GM23248 (cell line): ENCODE measurements at regions not wholly inside any gene's neighbourhood (a gene's known extent, or its start where the extent isn't known, plus 50 kb on each side); places are given as distances from the start of the nearest gene placed in this dataset.

Experiments used
- DNase-seq: peaks from one replicate; pipeline ENCODE4 v3.0.0-alpha.2; 2015
- H2AFZ ChIP-seq: fragments of 200-600 bp; sonication (generic); 2 replicates; pipeline ENCODE4 v1.6.1; 2016; ENCODE audit warnings: antibody characterized with exemption
- H3F3A ChIP-seq: fragments of 200-600 bp; sonication (generic); 2 replicates; pipeline ENCODE4 v1.6.1; 2016; ENCODE audit warnings: mild to moderate bottlenecking, antibody characterized with exemption, mixed run types; ENCODE audit not compliant: insufficient read depth
- H3K27ac ChIP-seq: fragments of 200-600 bp; sonication (generic); 2 replicates; pipeline ENCODE4 v1.5.1; 2016; ENCODE audit warnings: mild to moderate bottlenecking
- H3K27me3 ChIP-seq: fragments of 200-600 bp; sonication (generic); replicated peaks from 2 replicates; pipeline ENCODE4 v1.6.1; 2016; ENCODE audit warnings: mild to moderate bottlenecking; ENCODE audit not compliant: insufficient read depth
- H3K36me3 ChIP-seq: fragments of 200-600 bp; sonication (generic); 2 replicates; pipeline ENCODE4 v1.6.1; 2016; ENCODE audit warnings: low read depth, mild to moderate bottlenecking
- H3K4me1 ChIP-seq: fragments of 200-600 bp; sonication (generic); 2 replicates; pipeline ENCODE4 v1.6.1; 2016; ENCODE audit warnings: mild to moderate bottlenecking; ENCODE audit not compliant: insufficient read depth
- H3K4me2 ChIP-seq: fragments of 200-600 bp; sonication (generic); one replicate; pipeline ENCODE4 v1.6.1; 2016; ENCODE audit warnings: mild to moderate bottlenecking; ENCODE audit not compliant: unreplicated experiment
- H3K4me3 ChIP-seq: fragments of 200-600 bp; sonication (generic); 2 replicates; pipeline ENCODE4 v1.5.1; 2016; ENCODE audit warnings: mild to moderate bottlenecking
- H3K79me2 ChIP-seq: fragments of 200-600 bp; sonication (generic); 2 replicates; pipeline ENCODE4 v1.6.1; 2016; ENCODE audit warnings: mild to moderate bottlenecking; ENCODE audit not compliant: insufficient read depth
- H3K9ac ChIP-seq: fragments of 200-600 bp; sonication (generic); 2 replicates; pipeline ENCODE4 v1.6.1; 2016; ENCODE audit warnings: mild to moderate bottlenecking
- H3K9me2 ChIP-seq: fragments of 200-600 bp; sonication (generic); 2 replicates; pipeline ENCODE4 v1.6.1; 2016; ENCODE audit warnings: mixed run types, mild to moderate bottlenecking, moderate library complexity; ENCODE audit not compliant: insufficient read depth
- H3K9me3 ChIP-seq: fragments of 200-600 bp; sonication (generic); one replicate; pipeline ENCODE4 v1.6.1; 2017; ENCODE audit warnings: low read depth
- H4K20me1 ChIP-seq: fragments of 200-600 bp; sonication (generic); 2 replicates; pipeline ENCODE4 v1.6.0; 2016; ENCODE audit not compliant: insufficient read depth
- EZH2 ChIP-seq: fragments of 200-600 bp; sonication (generic); IDR thresholded peaks from 2 replicates; pipeline ENCODE4 v1.6.1; 2018; ENCODE audit warnings: antibody characterized with exemption, mild to moderate bottlenecking; ENCODE audit not compliant: insufficient read depth, poor library complexity, severe bottlenecking
- EZH2phosphoT487 ChIP-seq: fragments of 200-600 bp; sonication (generic); IDR thresholded peaks from 2 replicates; pipeline ENCODE4 v1.6.1; 2018; ENCODE audit warnings: antibody characterized with exemption, moderate library complexity, mild to moderate bottlenecking, low read depth; ENCODE audit not compliant: insufficient read depth
- WGBS, 2 experiments: methylation state at CpG; one replicate each; pipeline ENCODE4 v1.1.6; 2015 to 2017; ENCODE audit warnings: low lambda C conversion rate in 2 of 2, low coverage in 1 of 2; ENCODE audit errors: missing lambda C conversion rate in 2 of 2; 5-methylcytosine and 5-hydroxymethylcytosine counted together
- in situ Hi-C: fragments of 300-500 bp; cut with MboI; formaldehyde crosslinking; loops from 2 replicates; pipeline ENCODE4 v1.15.0; 2020

DNA sequence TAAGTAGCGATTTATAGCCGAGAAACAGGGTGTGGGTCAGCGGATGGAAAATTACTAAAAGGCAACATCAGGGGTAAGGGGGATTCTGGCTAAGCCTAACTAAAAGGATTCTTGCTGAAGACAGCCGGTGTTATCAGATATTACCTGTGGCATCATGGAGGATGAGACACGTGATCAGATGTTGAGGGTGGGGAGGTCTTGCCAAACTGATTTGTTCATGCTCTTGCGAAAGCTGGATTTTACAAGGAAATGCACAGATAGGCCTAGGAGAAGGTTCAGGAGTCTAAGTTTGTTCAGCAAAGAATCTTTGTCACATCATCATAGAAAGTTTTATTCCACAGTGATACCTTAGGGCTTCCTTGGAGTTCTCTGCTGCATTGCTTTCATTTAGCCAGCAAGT lies 396.8 kb upstream of the TBL1XR1 start:
- H3K36me3 ChIP-seq: no peaks in the 10 kb centered on the region

DNA sequence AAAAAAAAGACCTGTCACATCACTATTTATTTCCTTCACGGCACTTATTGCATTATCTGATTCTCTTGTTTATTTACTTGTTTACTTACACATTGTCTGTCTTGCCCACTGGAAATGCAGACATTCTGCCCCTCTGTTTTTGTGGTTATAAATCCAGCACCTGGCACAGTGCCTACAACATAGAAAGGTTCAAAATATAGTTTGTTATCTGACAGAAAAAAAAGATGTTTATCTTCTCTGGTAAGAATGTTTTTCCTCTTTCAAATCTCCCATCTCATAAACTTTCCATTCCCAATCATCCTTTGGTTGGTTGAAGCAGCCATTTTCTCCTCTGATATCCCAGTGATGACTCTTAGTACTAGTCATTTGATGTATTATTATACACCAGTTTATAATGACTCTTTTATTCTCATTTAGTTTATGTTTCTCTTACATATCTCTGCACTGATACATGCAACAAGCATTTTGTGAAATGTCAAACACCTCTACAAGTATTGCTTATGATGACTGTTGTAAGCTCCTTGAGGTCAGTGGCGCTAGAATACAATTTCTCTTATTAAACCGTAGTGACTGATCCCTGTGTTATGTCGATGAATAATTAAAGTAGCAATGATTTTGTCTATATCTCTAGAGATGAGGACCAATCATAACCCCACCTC lies 398.4 kb upstream of the TBL1XR1 start:
- Histone ChIP-seq H3K9ac (no peak overlapping the region), H3K36me3 (no peaks in the 10 kb centered on the region), H4K20me1 (no peaks in the 10 kb centered on the region), H3K4me2 (no peak overlapping the region), H3F3A (peaks cover 50% of the 10 kb centered on the region), H3K9me2 (no peaks in the 10 kb centered on the region; the same call in 1 of the 2 replicates), H3K4me1 (peaks cover 65% of the 10 kb centered on the region), H3K9me3 (no peaks in the 10 kb centered on the region), H3K27ac (peak overlapping the region; percentile 67; the same call in 1 of the 2 replicates), H3K79me2 (no peaks in the 10 kb centered on the region), H3K27me3 (no peaks in the 10 kb centered on the region), H3K4me3 (no peak overlapping the region), H2AFZ (no peak overlapping the region)
- TF ChIP-seq EZH2 (no peak), EZH2phosphoT487 (0 out of 2 replicates have a peak, but pooled peaks have one; percentile 79)
- 52 to 60% methylated on average over 4 of the region's 4 CpGs for WGBS, 2 experiments
- peak; percentile 76 for DNase-seq
- in situ Hi-C loops: no loop called here

More for the DNA sequence above, 396.8 kb upstream of the TBL1XR1 start:
- H3K27me3 ChIP-seq: no peaks in the 10 kb centered on the region
- no peak overlapping the region for H2AFZ ChIP-seq
- H3K4me3 ChIP-seq: no peak overlapping the region
- no peak for DNase-seq
- no peaks in the 10 kb centered on the region; the same call in 1 of the 2 replicates for H3K9me2 ChIP-seq
- no peak overlapping the region for H3K27ac ChIP-seq
- no peaks in the 10 kb centered on the region for H3K9me3 ChIP-seq
- in situ Hi-C loops: no loop called here
- peaks cover 79% of the 10 kb centered on the region for H3K4me1 ChIP-seq
- no peaks in the 10 kb centered on the region for H3K79me2 ChIP-seq
- peaks cover 62% of the 10 kb centered on the region for H3F3A ChIP-seq
- TF ChIP-seq EZH2phosphoT487 (no peak), EZH2 (no peak)
- no peaks in the 10 kb centered on the region for H4K20me1 ChIP-seq
- WGBS, 2 experiments: 98% methylated on average over 6 of the region's 6 CpGs
- H3K4me2 ChIP-seq: no peak overlapping the region
- H3K9ac ChIP-seq: no peak overlapping the region

- no peak for TF ChIP-seq EZH2
- TF ChIP-seq EZH2phosphoT487: no peak
- peak overlapping the region; percentile 69 for H3K4me2 ChIP-seq
- DNase-seq: peak; percentile 45
- in situ Hi-C loops: no loop called here
- H2AFZ ChIP-seq: no peak overlapping the region
- WGBS, 2 experiments: 42 to 49% methylated on average over 3 of the region's 3 CpGs
- no peaks in the 10 kb centered on the region for H3K27me3 ChIP-seq
- H3K9ac ChIP-seq: no peak overlapping the region
- peaks cover 50% of the 10 kb centered on the region for H3F3A ChIP-seq
- H3K9me2 ChIP-seq: no peaks in the 10 kb centered on the region; the same call in 1 of the 2 replicates
- no peaks in the 10 kb centered on the region for H4K20me1 ChIP-seq
- H3K4me3 ChIP-seq: no peak overlapping the region; the same call in 1 of the 2 replicates
- peak overlapping the region; percentile 67 for H3K27ac ChIP-seq
- H3K4me1 ChIP-seq: peaks cover 58% of the 10 kb centered on the region
- no peaks in the 10 kb centered on the region for H3K9me3 ChIP-seq
- H3K36me3 ChIP-seq: no peaks in the 10 kb centered on the region
- no peaks in the 10 kb centered on the region for H3K79me2 ChIP-seq
Measured at GRCh38 chr3:177596248-177596815, 399.1 kb upstream of the TBL1XR1 start.

DNA sequence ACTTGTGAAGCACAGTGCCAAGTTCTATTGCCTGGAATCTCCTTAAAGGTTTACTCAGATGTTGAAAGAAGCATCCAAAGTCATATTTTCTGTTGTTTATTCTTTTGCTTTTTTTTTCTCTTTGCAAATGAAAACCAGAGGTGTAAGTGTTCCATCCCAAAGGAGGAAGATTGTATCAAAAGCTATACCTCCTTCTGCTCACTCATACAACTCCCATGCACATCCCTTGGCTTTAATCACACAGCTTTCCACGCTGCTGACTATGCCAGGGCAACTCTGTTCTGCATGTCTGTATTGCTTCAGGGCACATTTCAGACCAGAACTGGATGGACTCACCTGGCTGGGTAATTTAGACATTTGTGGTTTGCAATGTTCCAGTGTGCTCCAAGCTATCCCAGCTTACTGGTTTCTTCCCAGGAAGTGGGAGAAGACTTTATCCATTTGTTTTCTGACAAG lies 399.6 kb upstream of the TBL1XR1 start:
- 0 to 3% methylated on average over 1 of the region's 1 CpG for WGBS, 2 experiments

More for the DNA sequence above, 399.6 kb upstream of the TBL1XR1 start:
- Histone ChIP-seq H3K9me3 (no peaks in the 10 kb centered on the region), H3K4me2 (peak overlapping the region; percentile 69), H3K4me3 (peak overlapping the region; percentile 52), H4K20me1 (no peaks in the 10 kb centered on the region), H3K27me3 (no peaks in the 10 kb centered on the region), H3K9ac (0 out of 2 replicates have a peak overlapping the region, but pooled peaks have one; percentile 13), H2AFZ (no peak overlapping the region), H3K9me2 (no peaks in the 10 kb centered on the region; the same call in 1 of the 2 replicates), H3K79me2 (no peaks in the 10 kb centered on the region), H3K27ac (peak overlapping the region; percentile 67), H3F3A (peaks cover 48% of the 10 kb centered on the region), H3K4me1 (peaks cover 53% of the 10 kb centered on the region), H3K36me3 (no peaks in the 10 kb centered on the region)
- DNase-seq: peak; percentile 58
- TF ChIP-seq EZH2 (no peak), EZH2phosphoT487 (no peak)
- in situ Hi-C loops: no loop called here
